ENCODE measurements at regions not wholly inside any gene's neighbourhood (a gene's known extent, or its start where the extent isn't known, plus 50 kb on each side); places are given as distances from the start of the nearest gene placed in this dataset.
"Not testable (repeated sequence)": the region's sequence is repeated elsewhere in the genome, so short reads cannot be mapped to it uniquely, and the experiment has no call there.

GRCh38 chr3:21913791-21914190 lies 162.8 kb upstream of the ZNF385D start:
- ATAC-seq (no peak), DNase-seq (no peak)
- H3K9me3 ChIP-seq (ENCODE audit: control insufficient read depth in 2 of 3, low read length in 3 of 3), result no peaks in the 10 kb centered on the region
- Mint-ChIP-seq H3K36me3 (no peaks in the 10 kb centered on the region), H3K27me3 (no peaks in the 10 kb centered on the region), H3K27ac (no peak overlapping the region), H3K4me1 (no peaks in the 10 kb centered on the region), H3K9me3 (peaks cover 0 to 15% (median 1%) of the 10 kb centered on the region in 11 donors), H3K4me3 (no peak overlapping the region)
- ChIA-PET POLR2A (no interaction called here), CTCF (no interaction called here)
- H3K4me3 ChIP-seq (ENCODE audit: low read length), result no peak overlapping the region
- H3K27me3 ChIP-seq (ENCODE audit: control insufficient read depth in 2 of 2, insufficient read depth in 2 of 2, low read length in 2 of 2), result no peaks in the 10 kb centered on the region
- H3K4me1 ChIP-seq (ENCODE audit: control insufficient read depth in 2 of 2, insufficient read depth in 2 of 2, low read length in 2 of 2), result no peaks in the 10 kb centered on the region
- H3K36me3 ChIP-seq (ENCODE audit: control insufficient read depth in 2 of 3, insufficient read depth in 3 of 3, low read length in 3 of 3), result no peaks in the 10 kb centered on the region
- no peak overlapping the region for H3K27ac ChIP-seq (ENCODE audit: low read depth, low read length)
- intact Hi-C loops (cut with micrococcal nuclease), result no loop called here

- Mint-ChIP-seq H3K27ac (no peak overlapping the region), H3K27me3 (no peaks in the 10 kb centered on the region), H3K4me3 (no peak overlapping the region), H3K4me1 (no peaks in the 10 kb centered on the region), H3K36me3 (no peaks in the 10 kb centered on the region), H3K9me3 (peaks cover 0 to 17% (median 2%) of the 10 kb centered on the region in 11 donors)
- no peak overlapping the region for H3K27ac ChIP-seq (ENCODE audit: low read depth, low read length)
- ChIA-PET CTCF (no interaction called here), POLR2A (no interaction called here)
- no peak for DNase-seq
- H3K4me3 ChIP-seq (ENCODE audit: low read length), result no peak overlapping the region
- intact Hi-C loops (cut with micrococcal nuclease), result no loop called here
- no peak for ATAC-seq
- no peaks in the 10 kb centered on the region for H3K36me3 ChIP-seq (ENCODE audit: control insufficient read depth in 2 of 3, insufficient read depth in 3 of 3, low read length in 3 of 3)
- no peaks in the 10 kb centered on the region for H3K27me3 ChIP-seq (ENCODE audit: control insufficient read depth in 2 of 2, insufficient read depth in 2 of 2, low read length in 2 of 2)
- H3K9me3 ChIP-seq (ENCODE audit: control insufficient read depth in 2 of 3, low read length in 3 of 3), result no peaks in the 10 kb centered on the region
- H3K4me1 ChIP-seq (ENCODE audit: control insufficient read depth in 2 of 2, insufficient read depth in 2 of 2, low read length in 2 of 2), result no peaks in the 10 kb centered on the region
These were observed 163.4 kb upstream of the ZNF385D start for GRCh38 chr3:21914451-21914850.

GRCh38 chr3:21919383-21919782 lies 168.4 kb upstream of the ZNF385D start:
- Mint-ChIP-seq H3K36me3 (no peaks in the 10 kb centered on the region), H3K4me3 (no peak overlapping the region), H3K27ac (no peak overlapping the region), H3K9me3 (peaks cover 0 to 41% (median 8%) of the 10 kb centered on the region in 11 donors), H3K27me3 (no peaks in the 10 kb centered on the region), H3K4me1 (no peaks in the 10 kb centered on the region)
- Histone ChIP-seq H3K9me3 (ENCODE audit: control insufficient read depth in 2 of 3, low read length in 3 of 3) (no peaks in the 10 kb centered on the region), H3K4me3 (ENCODE audit: low read length) (no peak overlapping the region), H3K36me3 (ENCODE audit: control insufficient read depth in 2 of 3, insufficient read depth in 3 of 3, low read length in 3 of 3) (no peaks in the 10 kb centered on the region), H3K27ac (ENCODE audit: low read depth, low read length) (no peak overlapping the region), H3K4me1 (ENCODE audit: control insufficient read depth in 2 of 2, insufficient read depth in 2 of 2, low read length in 2 of 2) (no peaks in the 10 kb centered on the region), H3K27me3 (ENCODE audit: control insufficient read depth in 2 of 2, insufficient read depth in 2 of 2, low read length in 2 of 2) (no peaks in the 10 kb centered on the region)
- ChIA-PET POLR2A (no interaction called here), CTCF (no interaction called here)
- intact Hi-C loops (cut with micrococcal nuclease), result no loop called here
- DNase-seq, result no peak
- ATAC-seq, result no peak

- H3K27me3 ChIP-seq (ENCODE audit: control insufficient read depth in 2 of 2, insufficient read depth in 2 of 2, low read length in 2 of 2), result no peaks in the 10 kb centered on the region
- ATAC-seq (no peak), DNase-seq (no peak)
- Mint-ChIP-seq H3K4me3 (no peak overlapping the region), H3K4me1 (no peaks in the 10 kb centered on the region), H3K27ac (no peak overlapping the region), H3K36me3 (no peaks in the 10 kb centered on the region), H3K9me3 (peaks cover 0 to 51% (median 9%) of the 10 kb centered on the region in 11 donors), H3K27me3 (no peaks in the 10 kb centered on the region)
- H3K36me3 ChIP-seq (ENCODE audit: control insufficient read depth in 2 of 3, insufficient read depth in 3 of 3, low read length in 3 of 3), result no peaks in the 10 kb centered on the region
- no peaks in the 10 kb centered on the region for H3K4me1 ChIP-seq (ENCODE audit: control insufficient read depth in 2 of 2, insufficient read depth in 2 of 2, low read length in 2 of 2)
- no peak overlapping the region for H3K27ac ChIP-seq (ENCODE audit: low read depth, low read length)
- intact Hi-C loops (cut with micrococcal nuclease), result no loop called here
- no peaks in the 10 kb centered on the region for H3K9me3 ChIP-seq (ENCODE audit: control insufficient read depth in 2 of 3, low read length in 3 of 3)
- no peak overlapping the region for H3K4me3 ChIP-seq (ENCODE audit: low read length)
- ChIA-PET POLR2A (no interaction called here), CTCF (no interaction called here)
These were observed 169.4 kb upstream of the ZNF385D start for GRCh38 chr3:21920421-21920861.

- intact Hi-C loops (cut with micrococcal nuclease); DNase-seq; H3K27me3 ChIP-seq (ENCODE audit: control insufficient read depth in 2 of 2, insufficient read depth in 2 of 2, low read length in 2 of 2): not testable (repeated sequence)
These were observed 172.1 kb upstream of the ZNF385D start for GRCh38 chr3:21923156-21923555.

GRCh38 chr3:21927261-21927660 lies 176.3 kb upstream of the ZNF385D start:
- H3K4me1 Mint-ChIP-seq, result no peaks in the 10 kb centered on the region
- H3K9me3 Mint-ChIP-seq, result peaks cover 0 to 53% (median 11%) of the 10 kb centered on the region in 11 donors
- H3K27me3 Mint-ChIP-seq, result no peaks in the 10 kb centered on the region

More at GRCh38 chr3:21923156-21923555, 172.1 kb upstream of the ZNF385D start:
- H3K9me3 ChIP-seq (ENCODE audit: control insufficient read depth in 2 of 3, low read length in 3 of 3); POLR2A ChIA-PET; H3K36me3 Mint-ChIP-seq; H3K4me1 Mint-ChIP-seq; H3K4me3 ChIP-seq (ENCODE audit: low read length); H3K4me3 Mint-ChIP-seq; H3K27ac Mint-ChIP-seq; H3K36me3 ChIP-seq (ENCODE audit: control insufficient read depth in 2 of 3, insufficient read depth in 3 of 3, low read length in 3 of 3); H3K27ac ChIP-seq (ENCODE audit: low read depth, low read length); ATAC-seq; CTCF ChIA-PET; H3K4me1 ChIP-seq (ENCODE audit: control insufficient read depth in 2 of 2, insufficient read depth in 2 of 2, low read length in 2 of 2); H3K27me3 Mint-ChIP-seq: not testable (repeated sequence)
- peaks cover 0 to 64% (median 14%) of the 10 kb centered on the region in 11 donors for H3K9me3 Mint-ChIP-seq

GRCh38 chr3:21934591-21934990 lies 183.6 kb upstream of the ZNF385D start:
- H3K4me3 Mint-ChIP-seq, result no peak overlapping the region
- H3K4me1 Mint-ChIP-seq, result no peaks in the 10 kb centered on the region
- Histone ChIP-seq H3K4me1 (ENCODE audit: control insufficient read depth in 2 of 2, insufficient read depth in 2 of 2, low read length in 2 of 2) (no peaks in the 10 kb centered on the region), H3K27ac (ENCODE audit: low read depth, low read length) (no peak overlapping the region), H3K4me3 (ENCODE audit: low read length) (no peak overlapping the region), H3K9me3 (ENCODE audit: control insufficient read depth in 2 of 3, low read length in 3 of 3) (no peaks in the 10 kb centered on the region), H3K36me3 (ENCODE audit: control insufficient read depth in 2 of 3, insufficient read depth in 3 of 3, low read length in 3 of 3) (no peaks in the 10 kb centered on the region), H3K27me3 (ENCODE audit: control insufficient read depth in 2 of 2, insufficient read depth in 2 of 2, low read length in 2 of 2) (no peaks in the 10 kb centered on the region)
- H3K27me3 Mint-ChIP-seq, result no peaks in the 10 kb centered on the region
- DNase-seq (no peak), ATAC-seq (no peak)
- POLR2A ChIA-PET, result no interaction called here
- peaks cover 0 to 14% (median 0%) of the 10 kb centered on the region in 11 donors for H3K9me3 Mint-ChIP-seq
- intact Hi-C loops (cut with micrococcal nuclease), result no loop called here
- no peak overlapping the region for H3K27ac Mint-ChIP-seq
- CTCF ChIA-PET, result no interaction called here
- no peaks in the 10 kb centered on the region for H3K36me3 Mint-ChIP-seq

More at GRCh38 chr3:21927261-21927660, 176.3 kb upstream of the ZNF385D start:
- ATAC-seq (no peak), DNase-seq (no peak)
- H3K27ac Mint-ChIP-seq, result no peak overlapping the region
- no peak overlapping the region for H3K4me3 Mint-ChIP-seq
- H3K27me3 ChIP-seq (ENCODE audit: control insufficient read depth in 2 of 2, insufficient read depth in 2 of 2, low read length in 2 of 2), result no peaks in the 10 kb centered on the region
- ChIA-PET POLR2A (no interaction called here), CTCF (no interaction called here)
- H3K4me3 ChIP-seq (ENCODE audit: low read length), result no peak overlapping the region
- intact Hi-C loops (cut with micrococcal nuclease), result no loop called here
- no peaks in the 10 kb centered on the region for H3K9me3 ChIP-seq (ENCODE audit: control insufficient read depth in 2 of 3, low read length in 3 of 3)
- no peaks in the 10 kb centered on the region for H3K36me3 ChIP-seq (ENCODE audit: control insufficient read depth in 2 of 3, insufficient read depth in 3 of 3, low read length in 3 of 3)
- H3K27ac ChIP-seq (ENCODE audit: low read depth, low read length), result no peak overlapping the region
- no peaks in the 10 kb centered on the region for H3K4me1 ChIP-seq (ENCODE audit: control insufficient read depth in 2 of 2, insufficient read depth in 2 of 2, low read length in 2 of 2)
- H3K36me3 Mint-ChIP-seq, result no peaks in the 10 kb centered on the region

All from naive thymus-derived CD4-positive, alpha-beta T cell (primary cell).